Type B pancreatic cell (in vitro differentiated cells): ENCODE measurements at regions not wholly inside any gene's neighbourhood (a gene's known extent, or its start where the extent isn't known, plus 50 kb on each side); places are given as distances from the start of the nearest gene placed in this dataset.

Experiments used
- DNase-seq: peaks from one replicate; pipeline ENCODE4 v3.0.0; 2021; ENCODE audit warnings: mixed read lengths; ENCODE audit not compliant: unreplicated experiment; ENCODE audit errors: extremely low spot score
- H3K27ac Mint-ChIP-seq: 2 replicates; pipeline ENCODE4 v1.8.0; 2021; ENCODE audit warnings: mild to moderate bottlenecking, mixed read lengths
- H3K27me3 Mint-ChIP-seq: 2 replicates; pipeline ENCODE4 v1.8.0; 2021; ENCODE audit warnings: mixed read lengths
- H3K36me3 Mint-ChIP-seq: 2 replicates; pipeline ENCODE4 v1.8.0; 2021; ENCODE audit warnings: mixed read lengths
- H3K4me1 Mint-ChIP-seq: one replicate; pipeline ENCODE4 v1.8.0; 2021; ENCODE audit warnings: mixed read lengths; ENCODE audit not compliant: unreplicated experiment
- H3K4me3 Mint-ChIP-seq: 2 replicates; pipeline ENCODE4 v1.8.0; 2021; ENCODE audit warnings: mild to moderate bottlenecking, mixed read lengths
- H3K9me3 Mint-ChIP-seq: 2 replicates; pipeline ENCODE4 v1.8.0; 2021; ENCODE audit warnings: mixed read lengths
- TF ChIP-seq, protein P1 (sequence below): fragments of 200-600 bp; sonication (generic); conservative IDR thresholded peaks from 2 replicates; pipeline ENCODE4 v1.5.0; 2021; ENCODE audit warnings: antibody characterized with exemption, mild to moderate bottlenecking

DNA sequence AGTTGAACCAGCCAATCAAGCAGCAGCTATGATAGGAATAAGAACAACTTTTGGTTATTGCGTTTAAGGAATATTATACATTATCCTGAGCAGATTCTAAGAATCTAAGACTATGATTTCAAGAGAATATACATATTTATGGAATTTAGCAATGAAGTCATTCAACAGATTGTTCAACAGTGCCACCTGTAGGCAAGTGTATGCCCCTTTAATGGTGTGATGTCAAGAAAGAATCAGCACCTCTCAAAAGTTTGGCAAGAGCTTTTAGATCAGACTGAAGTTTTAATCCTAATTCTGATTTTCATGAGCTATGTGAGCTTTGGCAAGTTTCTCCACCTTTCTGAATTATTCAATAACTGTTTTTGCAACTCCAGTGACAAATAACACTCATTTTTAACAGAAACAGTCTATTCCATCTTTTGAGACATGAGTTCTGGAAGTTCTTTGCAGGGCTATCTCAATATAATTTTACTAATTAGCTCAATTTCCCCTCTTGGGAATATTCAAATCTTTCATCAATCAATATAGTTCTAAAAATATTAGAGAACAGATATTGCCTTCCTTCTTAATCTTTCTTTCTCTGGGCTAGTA is 474.3 kb upstream of the TOM1L1 start:
- Mint-ChIP-seq H3K27ac (no peak overlapping the region), H3K4me1 (no peaks in the 10 kb centered on the region), H3K9me3 (no peaks in the 10 kb centered on the region), H3K4me3 (no peak overlapping the region), H3K36me3 (no peaks in the 10 kb centered on the region), H3K27me3 (peaks cover 4% of the 10 kb centered on the region)
- DNase-seq: no peak
- TF ChIP-seq, protein P1, sequence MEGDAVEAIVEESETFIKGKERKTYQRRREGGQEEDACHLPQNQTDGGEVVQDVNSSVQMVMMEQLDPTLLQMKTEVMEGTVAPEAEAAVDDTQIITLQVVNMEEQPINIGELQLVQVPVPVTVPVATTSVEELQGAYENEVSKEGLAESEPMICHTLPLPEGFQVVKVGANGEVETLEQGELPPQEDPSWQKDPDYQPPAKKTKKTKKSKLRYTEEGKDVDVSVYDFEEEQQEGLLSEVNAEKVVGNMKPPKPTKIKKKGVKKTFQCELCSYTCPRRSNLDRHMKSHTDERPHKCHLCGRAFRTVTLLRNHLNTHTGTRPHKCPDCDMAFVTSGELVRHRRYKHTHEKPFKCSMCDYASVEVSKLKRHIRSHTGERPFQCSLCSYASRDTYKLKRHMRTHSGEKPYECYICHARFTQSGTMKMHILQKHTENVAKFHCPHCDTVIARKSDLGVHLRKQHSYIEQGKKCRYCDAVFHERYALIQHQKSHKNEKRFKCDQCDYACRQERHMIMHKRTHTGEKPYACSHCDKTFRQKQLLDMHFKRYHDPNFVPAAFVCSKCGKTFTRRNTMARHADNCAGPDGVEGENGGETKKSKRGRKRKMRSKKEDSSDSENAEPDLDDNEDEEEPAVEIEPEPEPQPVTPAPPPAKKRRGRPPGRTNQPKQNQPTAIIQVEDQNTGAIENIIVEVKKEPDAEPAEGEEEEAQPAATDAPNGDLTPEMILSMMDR: peak; percentile 73

GRCh38 chr17:54435966-54436365 is 464.7 kb upstream of the TOM1L1 start:
- no peaks in the 10 kb centered on the region for H3K9me3 Mint-ChIP-seq
- no peak for DNase-seq
- no peak overlapping the region for H3K27ac Mint-ChIP-seq
- H3K4me1 Mint-ChIP-seq: no peaks in the 10 kb centered on the region
- H3K4me3 Mint-ChIP-seq: no peak overlapping the region
- TF ChIP-seq, protein P1: no peak
- no peaks in the 10 kb centered on the region for H3K27me3 Mint-ChIP-seq
- no peaks in the 10 kb centered on the region for H3K36me3 Mint-ChIP-seq

- Mint-ChIP-seq H3K27ac (no peak overlapping the region), H3K9me3 (no peaks in the 10 kb centered on the region), H3K4me3 (no peak overlapping the region), H3K27me3 (no peaks in the 10 kb centered on the region), H3K4me1 (no peaks in the 10 kb centered on the region), H3K36me3 (no peaks in the 10 kb centered on the region)
- DNase-seq: no peak
- TF ChIP-seq, protein P1: no peak
These were observed 460.8 kb upstream of the TOM1L1 start for GRCh38 chr17:54439816-54440215.

DNA sequence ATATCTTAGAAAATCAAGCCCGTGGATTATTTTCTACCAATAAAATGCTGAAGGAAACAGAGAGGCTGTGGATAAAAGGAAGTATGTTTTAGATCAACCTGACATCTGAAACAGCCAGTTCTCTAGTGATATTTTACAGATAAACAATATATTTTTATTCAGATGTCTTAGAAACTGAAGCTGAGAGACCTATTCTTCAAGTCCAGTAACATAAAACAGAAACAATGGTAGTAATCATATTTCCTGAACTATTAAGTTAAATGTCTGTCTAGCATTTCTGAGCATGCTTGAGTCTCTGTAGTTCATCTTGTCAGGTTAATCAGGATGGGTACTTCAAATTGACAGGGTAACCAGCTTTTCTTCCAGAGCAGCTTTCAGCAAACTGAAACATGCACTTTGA is 449.6 kb upstream of the TOM1L1 start:
- no peak overlapping the region for H3K27ac Mint-ChIP-seq
- peaks cover 5% of the 10 kb centered on the region for H3K9me3 Mint-ChIP-seq
- TF ChIP-seq, protein P1: no peak
- no peak for DNase-seq
- no peak overlapping the region for H3K4me3 Mint-ChIP-seq
- H3K36me3 Mint-ChIP-seq: no peaks in the 10 kb centered on the region
- no peaks in the 10 kb centered on the region for H3K4me1 Mint-ChIP-seq
- no peaks in the 10 kb centered on the region for H3K27me3 Mint-ChIP-seq

DNA sequence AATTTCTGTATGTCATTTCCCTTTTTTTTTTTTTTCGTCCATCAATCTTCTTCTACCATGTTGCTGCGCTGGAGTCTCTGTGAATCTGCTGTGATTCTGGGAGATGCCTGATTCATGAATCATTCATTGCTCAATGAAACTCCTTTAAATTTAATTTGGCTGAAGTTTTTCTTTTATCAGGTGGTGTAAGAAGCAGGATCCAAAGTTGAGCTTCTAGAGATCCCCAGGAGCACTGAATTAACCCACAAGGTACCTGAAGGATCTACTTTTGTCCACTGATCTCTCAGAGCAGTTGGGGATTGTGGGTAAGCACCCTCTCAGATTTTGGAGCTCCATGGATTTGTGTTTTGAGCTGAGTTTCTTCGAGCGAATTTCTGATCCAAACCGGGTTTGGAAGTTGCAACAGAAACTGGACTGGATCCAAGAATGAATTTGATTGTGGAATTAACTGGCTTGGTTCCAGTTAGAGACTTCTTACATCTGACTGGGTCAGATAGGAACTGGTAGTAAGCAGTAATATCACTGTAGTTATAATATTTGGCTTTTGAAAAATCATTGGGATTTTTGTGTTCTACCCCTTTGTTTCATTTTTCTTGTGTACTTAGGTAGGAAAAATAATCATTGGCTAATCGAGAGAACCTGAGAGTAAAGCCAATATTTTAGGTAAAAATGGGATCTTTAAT is 447.8 kb upstream of the TOM1L1 start:
- no peak overlapping the region for H3K27ac Mint-ChIP-seq
- DNase-seq: no peak
- H3K4me1 Mint-ChIP-seq: no peaks in the 10 kb centered on the region
- H3K4me3 Mint-ChIP-seq: no peak overlapping the region
- H3K27me3 Mint-ChIP-seq: no peaks in the 10 kb centered on the region
- TF ChIP-seq, protein P1: no peak
- no peaks in the 10 kb centered on the region for H3K36me3 Mint-ChIP-seq
- peaks cover 5% of the 10 kb centered on the region for H3K9me3 Mint-ChIP-seq
